H7 (cell line): ENCODE measurements at regions not wholly inside any gene's neighbourhood (a gene's known extent, or its start where the extent isn't known, plus 50 kb on each side); places are given as distances from the start of the nearest gene placed in this dataset.
"Not testable (repeated sequence)": the region's sequence is repeated elsewhere in the genome, so short reads cannot be mapped to it uniquely, and the experiment has no call there.

Source experiments
- DNase-seq: peaks from one replicate; pipeline ENCODE4 v3.0.0; 2012
- H3K27me3 ChIP-seq: 2 replicates; pipeline ENCODE4 v1.6.0; 2011; ENCODE audit warnings: mild to moderate bottlenecking, low read length; ENCODE audit not compliant: control insufficient read depth, insufficient read depth
- H3K36me3 ChIP-seq: replicated peaks from 2 replicates; pipeline ENCODE4 v1.5.1; 2011; ENCODE audit warnings: low read length; ENCODE audit not compliant: control insufficient read depth, insufficient read depth
- H3K4me3 ChIP-seq: 2 replicates; pipeline ENCODE4 v1.5.1; 2011; ENCODE audit warnings: low read depth, mild to moderate bottlenecking, control low read depth, low read length, moderate library complexity; ENCODE audit not compliant: insufficient read depth

- Histone ChIP-seq H3K27me3 (no peaks in the 10 kb centered on the region), H3K4me3 (no peak overlapping the region), H3K36me3 (no peaks in the 10 kb centered on the region)
- DNase-seq, result no peak
Observed at GRCh38 chr12:72901685-72902084, 629.5 kb downstream of the TRHDE start.

GRCh38 chr12:72925716-72926115, 653.5 kb downstream of the TRHDE start:
- Histone ChIP-seq H3K4me3 (no peak overlapping the region), H3K27me3 (no peaks in the 10 kb centered on the region), H3K36me3 (no peaks in the 10 kb centered on the region)
- DNase-seq, result no peak

- not testable (repeated sequence) for DNase-seq, H3K36me3 ChIP-seq, H3K27me3 ChIP-seq, H3K4me3 ChIP-seq
Observed at GRCh38 chr12:72931838-72932237, 659.7 kb downstream of the TRHDE start.

- no peaks in the 10 kb centered on the region; the same call in 1 of the 2 replicates for H3K36me3 ChIP-seq
- no peaks in the 10 kb centered on the region for H3K27me3 ChIP-seq
- H3K4me3 ChIP-seq, result no peak overlapping the region
- no peak for DNase-seq
Observed at GRCh38 chr12:72937486-72937885, 665.3 kb downstream of the TRHDE start.

- Histone ChIP-seq H3K36me3 (no peaks in the 10 kb centered on the region; the same call in 1 of the 2 replicates), H3K27me3 (no peaks in the 10 kb centered on the region), H3K4me3 (no peak overlapping the region)
- DNase-seq, result no peak
Observed at GRCh38 chr12:72957454-72957853, 685.3 kb downstream of the TRHDE start.

- Histone ChIP-seq H3K36me3 (no peaks in the 10 kb centered on the region), H3K4me3 (no peak overlapping the region), H3K27me3 (no peaks in the 10 kb centered on the region)
- DNase-seq, result no peak
Observed at GRCh38 chr12:72966684-72967083, 694.5 kb downstream of the TRHDE start.

GRCh38 chr12:72974954-72975555, 702.9 kb downstream of the TRHDE start:
- Histone ChIP-seq H3K36me3 (no peaks in the 10 kb centered on the region), H3K27me3 (no peaks in the 10 kb centered on the region), H3K4me3 (no peak overlapping the region)
- no peak for DNase-seq

GRCh38 chr12:72978999-72979398, 706.8 kb downstream of the TRHDE start:
- no peak for DNase-seq
- Histone ChIP-seq H3K4me3 (no peak overlapping the region), H3K27me3 (no peaks in the 10 kb centered on the region), H3K36me3 (no peaks in the 10 kb centered on the region)

GRCh38 chr12:72982356-72982755, 710.2 kb downstream of the TRHDE start:
- H3K4me3 ChIP-seq, result no peak overlapping the region
- H3K36me3 ChIP-seq, result no peaks in the 10 kb centered on the region
- DNase-seq, result no peak
- no peaks in the 10 kb centered on the region for H3K27me3 ChIP-seq

- Histone ChIP-seq H3K4me3 (no peak overlapping the region), H3K27me3 (no peaks in the 10 kb centered on the region), H3K36me3 (no peaks in the 10 kb centered on the region)
- no peak for DNase-seq
Observed at GRCh38 chr12:72986963-72987362, 714.8 kb downstream of the TRHDE start.

GRCh38 chr12:72989458-72989947, 717.3 kb downstream of the TRHDE start:
- DNase-seq, result no peak
- H3K36me3 ChIP-seq, result no peaks in the 10 kb centered on the region
- H3K4me3 ChIP-seq, result no peak overlapping the region
- H3K27me3 ChIP-seq, result no peaks in the 10 kb centered on the region

GRCh38 chr12:72995029-72995428, 722.9 kb downstream of the TRHDE start:
- not testable (repeated sequence) for H3K36me3 ChIP-seq, DNase-seq, H3K4me3 ChIP-seq, H3K27me3 ChIP-seq

GRCh38 chr12:72995616-72996015, 723.4 kb downstream of the TRHDE start:
- Histone ChIP-seq H3K27me3 (no peaks in the 10 kb centered on the region), H3K36me3 (no peaks in the 10 kb centered on the region), H3K4me3 (no peak overlapping the region)
- DNase-seq, result no peak

- not testable (repeated sequence) for H3K36me3 ChIP-seq, H3K27me3 ChIP-seq, H3K4me3 ChIP-seq, DNase-seq
Observed at GRCh38 chr12:73001806-73002205, 729.6 kb downstream of the TRHDE start.

GRCh38 chr12:73002504-73002903, 730.3 kb downstream of the TRHDE start:
- not testable (repeated sequence) for H3K36me3 ChIP-seq, DNase-seq, H3K27me3 ChIP-seq, H3K4me3 ChIP-seq
